ENCODE measurements at regions not wholly inside any gene's neighbourhood (a gene's known extent, or its start where the extent isn't known, plus 50 kb on each side); places are given as distances from the start of the nearest gene placed in this dataset.
"Not testable (repeated sequence)": the region's sequence is repeated elsewhere in the genome, so short reads cannot be mapped to it uniquely, and the experiment has no call there.

- no peak for DNase-seq (ENCODE audit: low read depth)
- TF ChIP-seq CTCF (conservative IDR thresholded peaks at IDR 0.05; ENCODE audit: control insufficient read depth, insufficient read depth, low read depth, low read length) = no peak
- no peak overlapping the region for H3K4me3 ChIP-seq (ENCODE audit: control insufficient read depth, low read depth, low read length)
These were observed 78.0 kb upstream of the SPRY4 start for GRCh38 chr5:142402752-142403318.

- TF ChIP-seq CTCF (conservative IDR thresholded peaks at IDR 0.05; ENCODE audit: control insufficient read depth, insufficient read depth, low read depth, low read length) = no peak
- H3K4me3 ChIP-seq (ENCODE audit: control insufficient read depth, low read depth, low read length) = no peak overlapping the region
- DNase-seq (ENCODE audit: low read depth) = no peak
These were observed 75.6 kb upstream of the SPRY4 start for GRCh38 chr5:142400415-142400814.

- TF ChIP-seq CTCF (conservative IDR thresholded peaks at IDR 0.05; ENCODE audit: control insufficient read depth, insufficient read depth, low read depth, low read length) = no peak
- peak; percentile 17 for DNase-seq (ENCODE audit: low read depth)
- no peak overlapping the region for H3K4me3 ChIP-seq (ENCODE audit: control insufficient read depth, low read depth, low read length)
These were observed 75.1 kb upstream of the SPRY4 start for GRCh38 chr5:142399891-142400290.

- H3K4me3 ChIP-seq (ENCODE audit: control insufficient read depth, low read depth, low read length) = no peak overlapping the region
- TF ChIP-seq CTCF (conservative IDR thresholded peaks at IDR 0.05; ENCODE audit: control insufficient read depth, insufficient read depth, low read depth, low read length) = no peak
- DNase-seq (ENCODE audit: low read depth) = no peak
These were observed 73.9 kb upstream of the SPRY4 start for GRCh38 chr5:142398730-142399055.

- not testable (repeated sequence) for H3K4me3 ChIP-seq (ENCODE audit: control insufficient read depth, low read depth, low read length); DNase-seq (ENCODE audit: low read depth)
These were observed 73.3 kb upstream of the SPRY4 start for GRCh38 chr5:142398011-142398729.

GRCh38 chr5:142397178-142397577 is 72.4 kb upstream of the SPRY4 start:
- H3K4me3 ChIP-seq (ENCODE audit: control insufficient read depth, low read depth, low read length) = no peak overlapping the region
- TF ChIP-seq CTCF (conservative IDR thresholded peaks at IDR 0.05; ENCODE audit: control insufficient read depth, insufficient read depth, low read depth, low read length) = no peak
- DNase-seq (ENCODE audit: low read depth) = no peak

- no peak for TF ChIP-seq CTCF (conservative IDR thresholded peaks at IDR 0.05; ENCODE audit: control insufficient read depth, insufficient read depth, low read depth, low read length)
- no peak overlapping the region for H3K4me3 ChIP-seq (ENCODE audit: control insufficient read depth, low read depth, low read length)
- DNase-seq (ENCODE audit: low read depth) = no peak
These were observed 71.7 kb upstream of the SPRY4 start for GRCh38 chr5:142396436-142397038.
